Mesodermal cell (in vitro differentiated cells): ENCODE measurements at regions not wholly inside any gene's neighbourhood (a gene's known extent, or its start where the extent isn't known, plus 50 kb on each side); places are given as distances from the start of the nearest gene placed in this dataset.

Source experiments
- H3K27ac ChIP-seq: 2 replicates; pipeline ENCODE4 v1.7.0; 2013; ENCODE audit warnings: mild to moderate bottlenecking, low read depth, low read length, moderate library complexity; ENCODE audit not compliant: severe bottlenecking
- H3K36me3 ChIP-seq: 2 replicates; pipeline ENCODE4 v1.7.1; 2013; ENCODE audit warnings: mild to moderate bottlenecking, low read length, moderate library complexity; ENCODE audit not compliant: control insufficient read depth, insufficient read depth
- H3K4me1 ChIP-seq: one replicate; pipeline ENCODE4 v1.7.1; 2013; ENCODE audit warnings: mild to moderate bottlenecking, low read length; ENCODE audit not compliant: insufficient read depth, control insufficient read depth, poor library complexity, severe bottlenecking
- H3K4me3 ChIP-seq: 2 replicates; pipeline ENCODE4 v1.7.0; 2013; ENCODE audit warnings: low read length, control low read depth, mild to moderate bottlenecking; ENCODE audit not compliant: insufficient read depth, poor library complexity, severe bottlenecking; ENCODE audit errors: extremely low read depth
- H3K9me3 ChIP-seq: 2 replicates; pipeline ENCODE4 v1.7.1; 2013; ENCODE audit warnings: mild to moderate bottlenecking, low read length, moderate library complexity; ENCODE audit not compliant: control insufficient read depth
- WGBS, 2 experiments: methylation state at CpG; one replicate each; pipeline ENCODE4 v1.1.5; 2013; ENCODE audit warnings: missing lambda C conversion rate in 2 of 2; ENCODE audit not compliant: insufficient coverage in 2 of 2; 5-methylcytosine and 5-hydroxymethylcytosine counted together

DNA sequence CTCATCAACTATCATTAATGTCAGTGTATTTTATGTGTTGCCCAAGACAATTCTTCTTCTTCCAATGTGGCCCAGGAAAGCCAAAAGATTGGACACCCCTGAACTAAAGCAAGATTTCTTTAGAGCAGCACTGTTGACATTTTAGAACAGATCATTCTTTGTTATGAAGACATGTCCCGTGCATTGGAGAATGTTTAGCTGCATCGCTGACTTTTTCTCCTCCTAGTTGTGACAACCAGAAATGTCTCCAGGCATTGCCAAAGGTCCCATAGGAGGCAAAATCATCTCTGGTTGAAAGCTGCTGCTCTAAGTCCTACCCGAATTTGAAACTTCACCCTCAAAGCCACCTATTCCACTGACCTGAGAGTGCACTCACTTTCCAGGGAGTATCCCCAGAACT lies 62.7 kb upstream of the IRX6 start:
- Histone ChIP-seq H3K4me1 (no peaks in the 10 kb centered on the region), H3K4me3 (no peak overlapping the region), H3K9me3 (no peaks in the 10 kb centered on the region), H3K27ac (no peak overlapping the region), H3K36me3 (no peaks in the 10 kb centered on the region)
- 83 to 92% methylated on average over 3 of the region's 3 CpGs for WGBS, 2 experiments

GRCh38 chr16:55263271-55264250 lies 60.4 kb upstream of the IRX6 start:
- Histone ChIP-seq H3K27ac (no peak overlapping the region), H3K9me3 (no peaks in the 10 kb centered on the region), H3K36me3 (no peaks in the 10 kb centered on the region), H3K4me3 (no peak overlapping the region), H3K4me1 (no peaks in the 10 kb centered on the region)
- 84 to 88% methylated on average over 7 to 8 of the region's 10 CpGs for WGBS, 2 experiments

DNA sequence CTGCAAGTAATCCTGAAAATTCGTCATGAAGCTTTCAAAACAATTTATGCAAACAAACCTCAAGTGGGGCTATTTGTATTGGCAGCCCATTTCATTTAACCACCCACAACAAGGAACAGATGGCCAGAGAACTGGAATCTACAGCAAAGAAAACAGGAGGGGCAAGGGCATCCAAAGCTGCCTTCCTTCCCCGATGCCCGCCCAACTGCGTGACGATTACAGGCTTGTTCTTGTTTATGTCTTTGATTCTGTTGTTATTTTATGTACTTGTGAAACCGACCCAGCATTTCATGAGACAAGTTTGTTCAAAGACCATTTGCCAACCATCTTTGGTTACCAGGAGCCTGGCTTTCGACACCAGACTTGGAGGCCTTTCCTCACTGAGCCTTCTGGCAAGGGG lies 59.1 kb upstream of the IRX6 start:
- Histone ChIP-seq H3K36me3 (no peaks in the 10 kb centered on the region), H3K4me3 (no peak overlapping the region), H3K9me3 (no peaks in the 10 kb centered on the region), H3K4me1 (no peaks in the 10 kb centered on the region), H3K27ac (no peak overlapping the region)
- WGBS, 2 experiments, result 80 to 85% methylated on average over 3 to 7 of the region's 7 CpGs

DNA sequence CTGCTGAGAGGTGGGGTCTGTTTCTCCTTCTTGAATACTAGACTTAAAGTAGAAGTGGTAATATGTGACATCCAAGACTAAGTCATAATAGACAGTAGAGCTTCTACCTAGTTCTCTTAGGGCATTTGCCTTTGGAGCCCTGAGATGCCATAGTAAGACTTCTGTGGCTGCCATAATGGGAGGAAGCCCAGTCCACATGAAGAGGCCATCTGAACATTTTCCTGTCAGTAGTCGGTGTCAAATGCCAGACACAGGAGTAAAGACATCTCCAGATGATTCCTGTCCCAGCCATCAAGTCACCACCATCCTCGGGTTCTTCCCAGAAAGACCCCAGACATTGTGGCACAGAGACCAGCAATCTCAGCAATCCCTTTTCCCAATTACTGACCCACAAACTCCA lies 58.1 kb upstream of the IRX6 start:
- Histone ChIP-seq H3K4me3 (no peak overlapping the region), H3K27ac (no peak overlapping the region)
- WGBS, 2 experiments, result 80% methylated on average over 1 of the region's 2 CpGs; no CpG with 5 or more reads in 1 of the 2 experiments

GRCh38 chr16:55271945-55272513 lies 52.0 kb upstream of the IRX6 start:
- H3K4me1 ChIP-seq, result no peaks in the 10 kb centered on the region
- no peaks in the 10 kb centered on the region for H3K9me3 ChIP-seq
- no peak overlapping the region for H3K4me3 ChIP-seq
- no peak overlapping the region for H3K27ac ChIP-seq
- 90 to 98% methylated on average over 2 to 4 of the region's 5 CpGs for WGBS, 2 experiments
- no peaks in the 10 kb centered on the region for H3K36me3 ChIP-seq

More for the DNA sequence above, 58.1 kb upstream of the IRX6 start:
- Histone ChIP-seq H3K4me1 (no peaks in the 10 kb centered on the region), H3K36me3 (no peaks in the 10 kb centered on the region), H3K9me3 (no peaks in the 10 kb centered on the region)

DNA sequence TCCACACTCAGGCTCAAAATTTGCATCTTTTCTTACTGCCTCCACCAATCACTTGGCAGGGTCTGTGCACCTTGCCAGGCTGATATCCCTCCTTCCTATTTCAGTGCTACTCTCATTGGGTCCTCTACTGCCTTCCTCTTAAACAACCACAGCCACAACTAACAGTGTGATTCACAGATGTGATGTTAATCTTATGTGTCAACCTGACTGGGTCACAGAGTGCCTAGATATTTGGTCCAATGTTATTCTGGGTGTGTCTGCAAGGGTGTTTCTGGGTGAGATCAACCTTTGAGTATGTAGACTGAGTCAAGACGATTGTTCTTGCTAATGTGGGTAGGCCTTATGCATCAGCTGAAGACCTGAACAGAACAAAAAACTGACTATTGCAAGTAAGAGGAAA lies 51.3 kb upstream of the IRX6 start:
- 57 to 71% methylated on average over 1 of the region's 1 CpG for WGBS, 2 experiments
- H3K36me3 ChIP-seq, result no peaks in the 10 kb centered on the region
- H3K9me3 ChIP-seq, result no peaks in the 10 kb centered on the region
- no peak overlapping the region for H3K4me3 ChIP-seq
- H3K27ac ChIP-seq, result no peak overlapping the region
- no peaks in the 10 kb centered on the region for H3K4me1 ChIP-seq

GRCh38 chr16:55273356-55273755 lies 50.6 kb upstream of the IRX6 start:
- Histone ChIP-seq H3K36me3 (no peaks in the 10 kb centered on the region), H3K9me3 (no peaks in the 10 kb centered on the region), H3K4me1 (no peaks in the 10 kb centered on the region), H3K27ac (no peak overlapping the region), H3K4me3 (no peak overlapping the region)
- WGBS, 2 experiments, result 100% methylated on average over 2 to 3 of the region's 7 CpGs

GRCh38 chr16:55273959-55274358 lies 50.0 kb upstream of the IRX6 start:
- Histone ChIP-seq H3K36me3 (no peaks in the 10 kb centered on the region), H3K9me3 (no peaks in the 10 kb centered on the region), H3K4me1 (no peaks in the 10 kb centered on the region), H3K27ac (no peak overlapping the region), H3K4me3 (no peak overlapping the region)
- WGBS, 2 experiments, result 81 to 88% methylated on average over 5 of the region's 5 CpGs
